ENCODE measurements at regions not wholly inside any gene's neighbourhood (a gene's known extent, or its start where the extent isn't known, plus 50 kb on each side); places are given as distances from the start of the nearest gene placed in this dataset.

GRCh38 chr11:69415411-69416142 is 65.9 kb upstream of the LINC01488 start:
- BruUV-seq (replicated peaks) = no TSS peak
- DNase-seq (ENCODE audit: unreplicated experiment) = no peak
- H3K4me3 Mint-ChIP-seq (ENCODE audit: unreplicated experiment) = no peak overlapping the region
- no peak overlapping the region for H3K27ac Mint-ChIP-seq (ENCODE audit: low read depth, unreplicated experiment)
- no peaks in the 10 kb centered on the region for H3K4me1 Mint-ChIP-seq (ENCODE audit: insufficient read depth, unreplicated experiment)
- intact Hi-C loops (cut with micrococcal nuclease) = no loop called here
- no peak for TF ChIP-seq CTCF (IDR thresholded peaks at IDR 0.05; ENCODE audit: unreplicated experiment)
- ChIA-PET POLR2A (interaction anchor here (0.7 kb wide), 2 partner anchors 8 to 14 kb away, joined by 3 read pairs; no protein-coding TSS in a partner anchor), CTCF (no interaction called here)
- H3K9me3 Mint-ChIP-seq (ENCODE audit: unreplicated experiment) = no peaks in the 10 kb centered on the region
- H3K36me3 Mint-ChIP-seq (ENCODE audit: insufficient read depth, unreplicated experiment) = peaks cover 6% of the 10 kb centered on the region
- H3K27me3 Mint-ChIP-seq (ENCODE audit: insufficient read depth, unreplicated experiment) = no peaks in the 10 kb centered on the region

GRCh38 chr11:69416143-69416515 is 65.3 kb upstream of the LINC01488 start:
- no peak for TF ChIP-seq CTCF (IDR thresholded peaks at IDR 0.05; ENCODE audit: unreplicated experiment)
- H3K4me3 Mint-ChIP-seq (ENCODE audit: unreplicated experiment) = no peak overlapping the region
- ChIA-PET POLR2A (no interaction called here), CTCF (no interaction called here)
- H3K27me3 Mint-ChIP-seq (ENCODE audit: insufficient read depth, unreplicated experiment) = no peaks in the 10 kb centered on the region
- H3K4me1 Mint-ChIP-seq (ENCODE audit: insufficient read depth, unreplicated experiment) = no peaks in the 10 kb centered on the region
- H3K27ac Mint-ChIP-seq (ENCODE audit: low read depth, unreplicated experiment) = no peak overlapping the region
- no peak for DNase-seq (ENCODE audit: unreplicated experiment)
- intact Hi-C loops (cut with micrococcal nuclease) = no loop called here
- no TSS peak for BruUV-seq (replicated peaks)
- H3K9me3 Mint-ChIP-seq (ENCODE audit: unreplicated experiment) = no peaks in the 10 kb centered on the region
- peaks cover 6% of the 10 kb centered on the region for H3K36me3 Mint-ChIP-seq (ENCODE audit: insufficient read depth, unreplicated experiment)

GRCh38 chr11:69416762-69417698 is 64.4 kb upstream of the LINC01488 start:
- Mint-ChIP-seq H3K4me1 (ENCODE audit: insufficient read depth, unreplicated experiment) (no peaks in the 10 kb centered on the region), H3K4me3 (ENCODE audit: unreplicated experiment) (no peak overlapping the region)
- CTCF ChIA-PET = interaction anchor here (0.8 kb wide), 1 partner anchor 724 kb away, joined by 3 read pairs; no protein-coding TSS in a partner anchor

More at GRCh38 chr11:69416762-69417698, 64.4 kb upstream of the LINC01488 start:
- H3K27me3 Mint-ChIP-seq (ENCODE audit: insufficient read depth, unreplicated experiment) = no peaks in the 10 kb centered on the region
- no peak overlapping the region for H3K27ac Mint-ChIP-seq (ENCODE audit: low read depth, unreplicated experiment)
- no peak for DNase-seq (ENCODE audit: unreplicated experiment)
- no peak for TF ChIP-seq CTCF (IDR thresholded peaks at IDR 0.05; ENCODE audit: unreplicated experiment)
- no peaks in the 10 kb centered on the region for H3K9me3 Mint-ChIP-seq (ENCODE audit: unreplicated experiment)
- POLR2A ChIA-PET = no interaction called here
- intact Hi-C loops (cut with micrococcal nuclease) = no loop called here
- H3K36me3 Mint-ChIP-seq (ENCODE audit: insufficient read depth, unreplicated experiment) = peaks cover 6% of the 10 kb centered on the region
- BruUV-seq (replicated peaks) = no TSS peak

Measured in MCF 10A (cell line).